Vagina (tissue), 2 donors: ENCODE measurements at regions not wholly inside any gene's neighbourhood (a gene's known extent, or its start where the extent isn't known, plus 50 kb on each side); places are given as distances from the start of the nearest gene placed in this dataset.

Experiments used
- DNase-seq, 2 donors: peaks; one replicate each; pipeline ENCODE4 v3.0.0-alpha.2; 2017; ENCODE audit errors: extremely low spot score in 2 of 2
- H3K27ac ChIP-seq: fragments of 200-600 bp; sonication (generic); one replicate; pipeline ENCODE4 v1.5.1; 2019
- H3K27me3 ChIP-seq: fragments of 200-600 bp; sonication (generic); one replicate; pipeline ENCODE4 v1.5.1; 2019
- H3K36me3 ChIP-seq, 2 donors: fragments of 200-600 bp; sonication (generic); one replicate each; pipeline ENCODE4 v1.5.1; 2017 to 2019
- H3K4me1 ChIP-seq: fragments of 200-600 bp; sonication (generic); one replicate; pipeline ENCODE4 v1.5.1; 2019
- H3K4me3 ChIP-seq, 2 donors: fragments of 200-600 bp; sonication (generic); 1 replicate in 1 of 2; 2 replicates in 1 of 2; pipeline ENCODE4 v1.5.1; 2016 to 2019
- H3K9me3 ChIP-seq: fragments of 200-600 bp; sonication (generic); one replicate; pipeline ENCODE4 v1.5.1; 2019
- CTCF ChIP-seq, 3 experiments: fragments of 450-650 bp in 2 of 3; fragments of 200-600 bp in 1 of 3; sonication (generic) in 1 of 3; IDR thresholded peaks; one replicate each; pipeline ENCODE4 v1.5.1; 2017 to 2019; ENCODE audit warnings: antibody characterized with exemption in 3 of 3, mild to moderate bottlenecking in 2 of 3, moderate library complexity in 2 of 3
- POLR2A ChIP-seq, 2 donors: fragments of 450-650 bp; IDR thresholded peaks; one replicate each; pipeline ENCODE4 v1.6.1; 2017; ENCODE audit warnings: antibody characterized with exemption in 2 of 2, mild to moderate bottlenecking in 2 of 2, moderate library complexity in 2 of 2
- POLR2AphosphoS5 ChIP-seq, 2 donors: sonication (generic); formaldehyde crosslinking; IDR thresholded peaks; one replicate each; pipeline ENCODE4 v1.9.0; 2017; ENCODE audit warnings: antibody characterized with exemption in 2 of 2, mild to moderate bottlenecking in 2 of 2, low read depth in 1 of 2; ENCODE audit not compliant: insufficient read depth in 1 of 2
- intact Hi-C: fragments of 100-400 bp; cut with DNase I; formaldehyde crosslinking; loops from one replicate; pipeline ENCODE4 v1.15.1; 2023

- H3K27ac ChIP-seq: no peak overlapping the region
- H3K36me3 ChIP-seq: no peaks in the 10 kb centered on the region
- DNase-seq: no peak
- H3K4me1 ChIP-seq: no peaks in the 10 kb centered on the region
- intact Hi-C loops: no loop called here
- H3K27me3 ChIP-seq: no peaks in the 10 kb centered on the region
- no peaks in the 10 kb centered on the region for H3K9me3 ChIP-seq
- no peak for TF ChIP-seq CTCF (IDR thresholded peaks at IDR 0.05)
- no peak overlapping the region for H3K4me3 ChIP-seq
Observed at GRCh38 chr6:134731615-134732014, 218.3 kb downstream of the ALDH8A1 start.

GRCh38 chr6:134730013-134730412, 219.9 kb downstream of the ALDH8A1 start:
- no peaks in the 10 kb centered on the region for H3K36me3 ChIP-seq
- no peaks in the 10 kb centered on the region for H3K9me3 ChIP-seq
- no peaks in the 10 kb centered on the region for H3K27me3 ChIP-seq
- no peak overlapping the region for H3K27ac ChIP-seq
- TF ChIP-seq CTCF (IDR thresholded peaks at IDR 0.05) (no peak), POLR2A (IDR thresholded peaks at IDR 0.05) (no peak), POLR2AphosphoS5 (IDR thresholded peaks at IDR 0.05; ENCODE audit: insufficient read depth in 1 of 2, low read depth in 1 of 2) (no peak)
- H3K4me1 ChIP-seq: peaks cover 6% of the 10 kb centered on the region
- no peak overlapping the region for H3K4me3 ChIP-seq
- intact Hi-C loops: no loop called here
- DNase-seq: no peak

- intact Hi-C loops: no loop called here
- no peak overlapping the region for H3K4me3 ChIP-seq
Observed at GRCh38 chr6:134729561-134729960, 220.3 kb downstream of the ALDH8A1 start.

GRCh38 chr6:134727081-134727480, 222.8 kb downstream of the ALDH8A1 start:
- TF ChIP-seq CTCF (IDR thresholded peaks at IDR 0.05): no peak
- TF ChIP-seq POLR2AphosphoS5 (IDR thresholded peaks at IDR 0.05; ENCODE audit: insufficient read depth in 1 of 2, low read depth in 1 of 2): no peak
- no peak for TF ChIP-seq POLR2A (IDR thresholded peaks at IDR 0.05)
- no peak for DNase-seq
- Histone ChIP-seq H3K4me1 (peaks cover 32% of the 10 kb centered on the region), H3K4me3 (no peak overlapping the region), H3K36me3 (no peaks in the 10 kb centered on the region), H3K9me3 (no peaks in the 10 kb centered on the region), H3K27me3 (no peaks in the 10 kb centered on the region), H3K27ac (no peak overlapping the region)
- intact Hi-C loops: no loop called here

More at GRCh38 chr6:134729561-134729960, 220.3 kb downstream of the ALDH8A1 start:
- H3K27ac ChIP-seq: no peak overlapping the region
- no peaks in the 10 kb centered on the region for H3K27me3 ChIP-seq
- no peak for DNase-seq
- peaks cover 11% of the 10 kb centered on the region for H3K4me1 ChIP-seq
- H3K9me3 ChIP-seq: no peaks in the 10 kb centered on the region
- TF ChIP-seq CTCF (IDR thresholded peaks at IDR 0.05) (no peak), POLR2A (IDR thresholded peaks at IDR 0.05) (no peak), POLR2AphosphoS5 (IDR thresholded peaks at IDR 0.05; ENCODE audit: insufficient read depth in 1 of 2, low read depth in 1 of 2) (no peak)
- no peaks in the 10 kb centered on the region for H3K36me3 ChIP-seq

GRCh38 chr6:134725590-134725989, 224.3 kb downstream of the ALDH8A1 start:
- intact Hi-C loops: no loop called here
- DNase-seq: no peak

More at GRCh38 chr6:134725590-134725989, 224.3 kb downstream of the ALDH8A1 start:
- H3K27me3 ChIP-seq: no peaks in the 10 kb centered on the region
- H3K4me1 ChIP-seq: peaks cover 45% of the 10 kb centered on the region
- no peak overlapping the region for H3K27ac ChIP-seq
- H3K36me3 ChIP-seq: no peaks in the 10 kb centered on the region
- no peaks in the 10 kb centered on the region for H3K9me3 ChIP-seq
- no peak for TF ChIP-seq POLR2A (IDR thresholded peaks at IDR 0.05)
- no peak for TF ChIP-seq CTCF (IDR thresholded peaks at IDR 0.05)
- TF ChIP-seq POLR2AphosphoS5 (IDR thresholded peaks at IDR 0.05; ENCODE audit: insufficient read depth in 1 of 2, low read depth in 1 of 2): no peak
- no peak overlapping the region for H3K4me3 ChIP-seq
